SK-N-SH (cell line): ENCODE measurements at regions not wholly inside any gene's neighbourhood (a gene's known extent, or its start where the extent isn't known, plus 50 kb on each side); places are given as distances from the start of the nearest gene placed in this dataset.

Source experiments
- CTCF ChIA-PET: fragments of 300-600, 350-600 bp; formaldehyde crosslinking; extraction: SDS; loops from one replicate; lab custom pipeline; 2021; lab: Yijun Ruan, JAX
- POLR2A ChIA-PET: fragments of 350-600 bp; sonication (Branson Sonifier 250); formaldehyde crosslinking; extraction: SDS; loops from one replicate; lab custom pipeline; 2020; ENCODE audit warnings: antibody characterized with exemption, inconsistent platforms; lab: Yijun Ruan, JAX
- DNase-seq: peaks from one replicate; pipeline ENCODE4 v3.0.0; 2012
- H2AFZ ChIP-seq: fragments of 200-600 bp; sonication (generic); 2 replicates; pipeline ENCODE4 v1.8.1; 2016; ENCODE audit warnings: antibody characterized with exemption, mild to moderate bottlenecking, low read depth
- H3F3A ChIP-seq: fragments of 200-600 bp; sonication (generic); replicated peaks from 2 replicates; pipeline ENCODE3; 2016; ENCODE audit warnings: antibody characterized with exemption, mild to moderate bottlenecking; ENCODE audit not compliant: insufficient read depth
- H3K27ac ChIP-seq, 2 experiments: fragments of 200-500 bp in 1 of 2; fragments of 200-600 bp in 1 of 2; sonication (Bioruptor generic) in 1 of 2; sonication (generic), shearing (Covaris generic) in 1 of 2; 2 replicates each; pipeline versions ENCODE4 v1.5.1 to v1.6.1; 2014 to 2016; ENCODE audit warnings: low read depth in 2 of 2, inconsistent platforms in 1 of 2, low read length in 1 of 2, mild to moderate bottlenecking in 1 of 2, mixed read lengths in 1 of 2
- H3K27me3 ChIP-seq: fragments of 200-600 bp; sonication (generic), shearing (Covaris generic); 2 replicates; pipeline ENCODE4 v1.6.1; 2016; ENCODE audit warnings: mixed run types; ENCODE audit not compliant: insufficient read depth
- H3K36me3 ChIP-seq, 2 experiments: fragments of 200-500 bp in 1 of 2; fragments of 200-600 bp in 1 of 2; sonication (Bioruptor generic) in 1 of 2; sonication (generic) in 1 of 2; replicated peaks in 1 of 2; 2 replicates each; pipeline versions ENCODE3 to v1.5.1; 2014 to 2016; ENCODE audit warnings: low read length in 1 of 2, mild to moderate bottlenecking in 1 of 2; ENCODE audit not compliant: insufficient read depth in 2 of 2, control insufficient read depth in 1 of 2
- H3K4me1 ChIP-seq, 2 experiments: fragments of 200-500 bp in 1 of 2; fragments of 200-600 bp in 1 of 2; sonication (Bioruptor generic) in 1 of 2; sonication (generic), shearing (Covaris generic) in 1 of 2; 2 replicates each; pipeline versions ENCODE4 v1.5.1 to v1.6.1; 2014 to 2016; ENCODE audit warnings: low read depth in 1 of 2, low read length in 1 of 2, mixed run types in 1 of 2; ENCODE audit not compliant: insufficient read depth in 2 of 2, control insufficient read depth in 1 of 2
- H3K4me2 ChIP-seq: fragments of 200-600 bp; sonication (generic), shearing (Covaris generic); 2 replicates; pipeline ENCODE4 v1.6.1; 2017; ENCODE audit warnings: mixed run types
- H3K4me3 ChIP-seq, 2 experiments: fragments of 200-500 bp in 1 of 2; fragments of 200-600 bp in 1 of 2; sonication (Bioruptor generic) in 1 of 2; sonication (generic), shearing (Covaris generic) in 1 of 2; 2 replicates each; pipeline versions ENCODE4 v1.5.1 to v1.8.1; 2014 to 2016; ENCODE audit warnings: low read depth in 2 of 2, inconsistent platforms in 1 of 2, low read length in 1 of 2, mild to moderate bottlenecking in 1 of 2, mixed read lengths in 1 of 2, moderate library complexity in 1 of 2
- H3K79me2 ChIP-seq: fragments of 200-600 bp; sonication (generic); 2 replicates; pipeline ENCODE4 v1.8.1; 2017; ENCODE audit warnings: mild to moderate bottlenecking; ENCODE audit not compliant: insufficient read depth
- H3K9ac ChIP-seq: fragments of 200-600 bp; sonication (generic); 2 replicates; pipeline ENCODE4 v1.6.1; 2017; ENCODE audit warnings: mixed run types
- H3K9me2 ChIP-seq: fragments of 200-600 bp; sonication (generic); 2 replicates; pipeline ENCODE4 v1.6.1; 2017; ENCODE audit warnings: mixed run types
- H3K9me3 ChIP-seq: fragments of 200-600 bp; sonication (generic); 2 replicates; pipeline ENCODE4 v1.6.1; 2017; ENCODE audit warnings: mixed run types, mild to moderate bottlenecking, moderate library complexity
- H4K20me1 ChIP-seq: fragments of 200-600 bp; sonication (generic); 2 replicates; pipeline ENCODE4 v1.6.1; 2017; ENCODE audit warnings: mild to moderate bottlenecking, mixed run types; ENCODE audit not compliant: insufficient read depth
- CHD2 ChIP-seq: fragments of 150-350 bp; IDR thresholded peaks from 2 replicates; pipeline ENCODE4 v1.6.1; 2018; ENCODE audit warnings: low read length; ENCODE audit not compliant: partially characterized antibody
- CTCF ChIP-seq: fragments of 200-600 bp; sonication (generic); IDR thresholded peaks from 2 replicates; pipeline ENCODE4 v1.6.1; 2017; ENCODE audit warnings: antibody characterized with exemption, mild to moderate bottlenecking, moderate library complexity
- FOXJ3 ChIP-seq: sonication (generic); formaldehyde crosslinking; IDR thresholded peaks from 2 replicates; pipeline ENCODE4 v1.5.1; 2020; ENCODE audit warnings: mild to moderate bottlenecking, missing genetic modification reagents
- JUND ChIP-seq: IDR thresholded peaks from 2 replicates; pipeline ENCODE4 v1.4.0; 2012
- MAX ChIP-seq: IDR thresholded peaks from 2 replicates; pipeline ENCODE4 v1.4.0; 2012; ENCODE audit warnings: low read depth
- MEF2A ChIP-seq: IDR thresholded peaks from 2 replicates; pipeline ENCODE4 v1.4.0; 2012; ENCODE audit warnings: low read depth, borderline replicate concordance
- NRF1 ChIP-seq: IDR thresholded peaks from 2 replicates; pipeline ENCODE4 v1.6.1; 2012; ENCODE audit warnings: low read depth, mild to moderate bottlenecking, low read length
- RAD21 ChIP-seq: IDR thresholded peaks from 2 replicates; pipeline ENCODE4 v1.6.1; 2012; ENCODE audit warnings: mild to moderate bottlenecking, low read length
- RCOR1 ChIP-seq: fragments of 150-350 bp; IDR thresholded peaks from 2 replicates; pipeline ENCODE4 v1.6.1; 2017; ENCODE audit warnings: antibody characterized with exemption, low read length
- REST ChIP-seq: IDR thresholded peaks from 2 replicates; pipeline ENCODE4 v1.6.1; 2012; ENCODE audit warnings: mild to moderate bottlenecking, low read depth, low read length, moderate library complexity
- RXRA ChIP-seq: IDR thresholded peaks from 2 replicates; pipeline ENCODE4 v1.4.0; 2012; ENCODE audit warnings: low read depth, mild to moderate bottlenecking, borderline replicate concordance
- SIN3A ChIP-seq: IDR thresholded peaks from 2 replicates; pipeline ENCODE4 v1.6.1; 2012; ENCODE audit warnings: low read depth, mild to moderate bottlenecking, low read length, moderate library complexity, borderline replicate concordance
- TCF12 ChIP-seq: IDR thresholded peaks from 2 replicates; pipeline ENCODE4 v1.4.0; 2012
- USF2 ChIP-seq: fragments of 150-350 bp; IDR thresholded peaks from 2 replicates; pipeline ENCODE4 v1.6.1; 2017; ENCODE audit warnings: antibody characterized with exemption, low read length, low read depth, borderline replicate concordance
- YY1 ChIP-seq: IDR thresholded peaks from 2 replicates; pipeline ENCODE4 v1.4.0; 2012; ENCODE audit warnings: low read depth, mild to moderate bottlenecking
- ZBTB33 ChIP-seq: IDR thresholded peaks from 2 replicates; pipeline ENCODE4 v1.4.0; 2012; ENCODE audit warnings: low read depth, borderline replicate concordance
- WGBS: methylation state at CpG from one replicate; pipeline ENCODE4 v1.1.6; 2017; ENCODE audit warnings: low lambda C conversion rate; 5-methylcytosine and 5-hydroxymethylcytosine counted together

GRCh38 chr2:186085226-186085625 is 346.6 kb downstream of the FSIP2 start:
- H3K79me2 ChIP-seq = no peaks in the 10 kb centered on the region
- H3K27me3 ChIP-seq = no peaks in the 10 kb centered on the region
- TF ChIP-seq MEF2A = no peak
- no peak for TF ChIP-seq RCOR1
- no peak for TF ChIP-seq JUND
- TF ChIP-seq RXRA = no peak
- no peak for TF ChIP-seq USF2
- TF ChIP-seq CHD2 = no peak
- TF ChIP-seq MAX = no peak
- TF ChIP-seq REST = no peak
- TF ChIP-seq RAD21 = no peak
- no peak for TF ChIP-seq FOXJ3 (CRISPR knock-in tag)
- TF ChIP-seq NRF1 = no peak
- TF ChIP-seq ZBTB33 = no peak
- no peaks in the 10 kb centered on the region for H3K9me3 ChIP-seq
- H3K4me1 ChIP-seq = no peaks in the 10 kb centered on the region
- ChIA-PET CTCF (no interaction called here), POLR2A (no interaction called here)
- H3F3A ChIP-seq = no peaks in the 10 kb centered on the region
- 62% methylated on average over 1 of the region's 1 CpG for WGBS
- H3K4me2 ChIP-seq = no peak overlapping the region
- no peaks in the 10 kb centered on the region for H3K9me2 ChIP-seq
- no peaks in the 10 kb centered on the region for H4K20me1 ChIP-seq
- no peak for DNase-seq
- H3K4me3 ChIP-seq = no peak overlapping the region
- H3K27ac ChIP-seq = no peak overlapping the region
- no peaks in the 10 kb centered on the region for H3K36me3 ChIP-seq
- no peak overlapping the region for H2AFZ ChIP-seq
- no peak overlapping the region for H3K9ac ChIP-seq

DNA sequence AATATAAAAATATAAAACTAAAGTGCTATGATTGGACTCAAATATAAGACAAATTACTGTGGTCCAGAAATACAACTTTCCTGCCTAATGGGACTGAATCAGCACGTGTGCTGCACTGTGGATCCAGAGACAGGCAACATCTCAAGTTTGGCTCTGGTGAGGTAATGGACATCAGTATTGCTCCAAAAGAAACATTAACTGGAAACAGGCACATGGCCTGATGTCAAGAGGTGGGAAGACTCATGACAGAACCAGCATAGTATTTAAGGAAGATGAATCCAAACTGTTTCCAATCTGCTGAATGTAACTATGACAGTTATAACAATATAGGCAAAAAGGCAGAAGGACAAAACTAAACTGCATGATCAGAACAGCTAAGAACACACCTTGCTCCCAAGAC is 354.6 kb downstream of the FSIP2 start:
- Histone ChIP-seq H3K27me3 (no peaks in the 10 kb centered on the region), H3K9me3 (no peaks in the 10 kb centered on the region), H3K36me3 (no peaks in the 10 kb centered on the region), H3K9me2 (no peaks in the 10 kb centered on the region), H3K79me2 (no peaks in the 10 kb centered on the region), H3F3A (no peaks in the 10 kb centered on the region), H4K20me1 (no peaks in the 10 kb centered on the region), H3K9ac (no peak overlapping the region), H2AFZ (no peak overlapping the region), H3K27ac (no peak overlapping the region), H3K4me3 (no peak overlapping the region), H3K4me2 (no peak overlapping the region), H3K4me1 (no peaks in the 10 kb centered on the region)
- POLR2A ChIA-PET = no interaction called here
- WGBS = 41% methylated on average over 1 of the region's 1 CpG
- DNase-seq = no peak
- CTCF ChIA-PET = no interaction called here
- no peak for TF ChIP-seq CTCF
- TF ChIP-seq MAX = no peak
- TF ChIP-seq TCF12 = no peak
- no peak for TF ChIP-seq SIN3A
- no peak for TF ChIP-seq YY1
- no peak for TF ChIP-seq RAD21
- TF ChIP-seq USF2 = no peak
- TF ChIP-seq MEF2A = no peak
- no peak for TF ChIP-seq RCOR1
- TF ChIP-seq RXRA = no peak
